Activated CD4-positive, alpha-beta T cell treated with anti-CD3 and anti-CD28 coated beads, Interleukin-2, amount 10 ng/mL, durations not matched to agents 24 days and 14 days (primary cell): ENCODE measurements at regions not wholly inside any gene's neighbourhood (a gene's known extent, or its start where the extent isn't known, plus 50 kb on each side); places are given as distances from the start of the nearest gene placed in this dataset.
A peak's percentile ranks its signal among the peaks of the same experiment; 100 is the strongest.

Experiments used
- DNase-seq: peaks from one replicate; pipeline ENCODE4 v3.0.0; 2022
- H3K27ac Mint-ChIP-seq: one replicate; pipeline ENCODE4 v1.8.0; 2022; ENCODE audit warnings: mild to moderate bottlenecking, mixed read lengths
- H3K27me3 Mint-ChIP-seq: one replicate; pipeline ENCODE4 v1.8.0; 2022; ENCODE audit warnings: mixed read lengths
- H3K36me3 Mint-ChIP-seq: one replicate; pipeline ENCODE4 v1.8.0; 2022; ENCODE audit warnings: low read depth, mild to moderate bottlenecking, mixed read lengths
- H3K4me1 Mint-ChIP-seq: one replicate; pipeline ENCODE4 v1.8.0; 2021; ENCODE audit warnings: mixed read lengths
- H3K4me3 Mint-ChIP-seq: one replicate; pipeline ENCODE4 v1.8.0; 2022; ENCODE audit warnings: mild to moderate bottlenecking, moderate library complexity, mixed read lengths
- H3K9me3 Mint-ChIP-seq: one replicate; pipeline ENCODE4 v1.8.0; 2021; ENCODE audit warnings: mixed read lengths
- intact Hi-C: fragments of 100-400 bp; cut with micrococcal nuclease; formaldehyde crosslinking; loops from one replicate; pipeline ENCODE4 v1.15.1; 2023

- Mint-ChIP-seq H3K4me3 (no peak overlapping the region), H3K9me3 (no peaks in the 10 kb centered on the region), H3K36me3 (no peaks in the 10 kb centered on the region), H3K27me3 (peaks cover 10% of the 10 kb centered on the region), H3K27ac (no peak overlapping the region), H3K4me1 (no peaks in the 10 kb centered on the region)
- intact Hi-C loops: no loop called here
- no peak for DNase-seq
These were observed 161.8 kb upstream of the CLINT1 start for GRCh38 chr5:158020555-158021418.

GRCh38 chr5:158017469-158017868 lies 158.5 kb upstream of the CLINT1 start:
- Mint-ChIP-seq H3K9me3 (no peaks in the 10 kb centered on the region), H3K4me1 (no peaks in the 10 kb centered on the region), H3K36me3 (no peaks in the 10 kb centered on the region), H3K27ac (no peak overlapping the region), H3K27me3 (peaks cover 9% of the 10 kb centered on the region), H3K4me3 (no peak overlapping the region)
- no peak for DNase-seq
- intact Hi-C loops: no loop called here

GRCh38 chr5:158014372-158014771 lies 155.4 kb upstream of the CLINT1 start:
- H3K27me3 Mint-ChIP-seq: peaks cover 15% of the 10 kb centered on the region

GRCh38 chr5:158013939-158014338 lies 155.0 kb upstream of the CLINT1 start:
- Mint-ChIP-seq H3K9me3 (no peaks in the 10 kb centered on the region), H3K27me3 (peaks cover 15% of the 10 kb centered on the region), H3K27ac (no peak overlapping the region), H3K36me3 (no peaks in the 10 kb centered on the region), H3K4me3 (no peak overlapping the region), H3K4me1 (no peaks in the 10 kb centered on the region)
- no peak for DNase-seq
- intact Hi-C loops: no loop called here

More at GRCh38 chr5:158014372-158014771, 155.4 kb upstream of the CLINT1 start:
- Mint-ChIP-seq H3K27ac (no peak overlapping the region), H3K9me3 (no peaks in the 10 kb centered on the region), H3K36me3 (no peaks in the 10 kb centered on the region), H3K4me1 (no peaks in the 10 kb centered on the region), H3K4me3 (no peak overlapping the region)
- DNase-seq: no peak
- intact Hi-C loops: no loop called here

GRCh38 chr5:158013303-158013702 lies 154.4 kb upstream of the CLINT1 start:
- H3K4me1 Mint-ChIP-seq: no peaks in the 10 kb centered on the region
- no peak overlapping the region for H3K27ac Mint-ChIP-seq
- DNase-seq: no peak
- no peaks in the 10 kb centered on the region for H3K9me3 Mint-ChIP-seq
- no peaks in the 10 kb centered on the region for H3K36me3 Mint-ChIP-seq
- no peak overlapping the region for H3K4me3 Mint-ChIP-seq
- peaks cover 15% of the 10 kb centered on the region for H3K27me3 Mint-ChIP-seq
- intact Hi-C loops: no loop called here

DNA sequence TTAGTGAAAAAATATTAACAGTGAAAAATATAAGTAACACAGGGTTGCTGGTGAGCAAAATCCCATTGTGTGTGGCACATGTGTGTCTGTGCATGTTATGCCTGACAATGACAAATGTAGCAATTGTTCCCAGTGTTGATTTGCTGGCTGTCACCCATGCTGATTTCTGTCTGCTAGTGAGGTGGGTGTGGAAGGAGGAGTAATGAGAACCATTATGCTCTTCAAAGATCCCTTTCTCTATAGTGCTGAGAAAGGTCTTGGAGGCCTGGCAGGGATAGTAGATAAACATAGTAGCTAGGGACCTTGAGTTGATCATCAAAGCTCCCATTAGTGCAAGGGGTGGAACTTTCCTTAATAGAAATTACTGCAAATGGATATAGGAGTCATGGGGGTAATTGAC lies 152.5 kb upstream of the CLINT1 start:
- Mint-ChIP-seq H3K27me3 (peaks cover 15% of the 10 kb centered on the region), H3K36me3 (no peaks in the 10 kb centered on the region), H3K4me1 (no peaks in the 10 kb centered on the region), H3K27ac (no peak overlapping the region), H3K4me3 (no peak overlapping the region), H3K9me3 (no peaks in the 10 kb centered on the region)
- no peak for DNase-seq
- intact Hi-C loops: no loop called here

DNA sequence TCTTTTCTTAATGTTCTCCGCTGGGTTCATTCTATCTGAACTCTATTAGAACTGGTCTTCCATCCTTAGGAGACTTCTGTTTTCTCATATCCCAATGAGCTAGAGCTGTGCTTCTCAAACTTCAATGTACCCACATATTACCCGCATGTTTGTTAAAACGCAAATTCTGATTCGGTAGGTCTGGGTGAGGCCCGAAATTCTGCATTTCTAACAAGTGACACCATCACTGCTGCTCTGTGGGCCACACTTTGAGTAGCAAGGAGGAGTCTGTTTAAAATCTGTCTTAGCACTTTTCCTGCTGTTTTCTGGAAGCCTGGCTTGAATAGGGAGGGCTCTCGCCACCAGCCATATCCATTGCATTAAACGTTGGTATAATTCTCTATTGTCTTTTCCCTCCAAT lies 151.9 kb upstream of the CLINT1 start:
- no peak overlapping the region for H3K27ac Mint-ChIP-seq
- no peak for DNase-seq
- no peak overlapping the region for H3K4me3 Mint-ChIP-seq
- H3K4me1 Mint-ChIP-seq: no peaks in the 10 kb centered on the region
- no peaks in the 10 kb centered on the region for H3K9me3 Mint-ChIP-seq
- intact Hi-C loops: no loop called here
- H3K27me3 Mint-ChIP-seq: peaks cover 15% of the 10 kb centered on the region
- no peaks in the 10 kb centered on the region for H3K36me3 Mint-ChIP-seq

GRCh38 chr5:158007336-158007735 lies 148.4 kb upstream of the CLINT1 start:
- Mint-ChIP-seq H3K36me3 (no peaks in the 10 kb centered on the region), H3K27ac (no peak overlapping the region), H3K4me1 (no peaks in the 10 kb centered on the region), H3K4me3 (no peak overlapping the region), H3K9me3 (no peaks in the 10 kb centered on the region), H3K27me3 (peaks cover 16% of the 10 kb centered on the region)
- intact Hi-C loops: no loop called here
- DNase-seq: no peak

DNA sequence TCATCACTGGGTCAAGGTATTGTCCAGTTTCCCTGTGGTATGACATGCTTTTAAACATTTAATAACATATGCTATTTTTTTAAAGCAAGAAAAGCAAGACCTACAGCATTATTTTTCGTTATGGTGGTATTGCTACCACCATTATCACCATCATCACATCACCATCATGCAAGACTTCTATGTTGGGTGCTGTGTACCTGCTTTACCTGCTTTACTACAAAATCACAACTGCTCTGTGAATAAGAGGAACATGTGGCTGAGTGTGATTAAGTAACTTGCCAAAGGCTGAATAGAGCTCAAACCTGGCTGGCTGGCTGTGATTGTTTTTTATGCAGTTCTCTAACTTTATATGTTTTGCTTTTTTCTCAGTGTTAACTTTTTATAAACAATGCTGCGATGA lies 140.8 kb upstream of the CLINT1 start:
- DNase-seq: no peak
- intact Hi-C loops: no loop called here
- Mint-ChIP-seq H3K36me3 (no peaks in the 10 kb centered on the region), H3K9me3 (no peaks in the 10 kb centered on the region), H3K4me1 (peaks cover 4% of the 10 kb centered on the region), H3K27me3 (peaks cover 29% of the 10 kb centered on the region), H3K4me3 (no peak overlapping the region), H3K27ac (no peak overlapping the region)

- Mint-ChIP-seq H3K4me3 (no peak overlapping the region), H3K27ac (no peak overlapping the region), H3K9me3 (no peaks in the 10 kb centered on the region), H3K4me1 (peaks cover 15% of the 10 kb centered on the region), H3K27me3 (peaks cover 36% of the 10 kb centered on the region), H3K36me3 (no peaks in the 10 kb centered on the region)
- no peak for DNase-seq
- intact Hi-C loops: no loop called here
These were observed 139.1 kb upstream of the CLINT1 start for GRCh38 chr5:157997991-157998504.

DNA sequence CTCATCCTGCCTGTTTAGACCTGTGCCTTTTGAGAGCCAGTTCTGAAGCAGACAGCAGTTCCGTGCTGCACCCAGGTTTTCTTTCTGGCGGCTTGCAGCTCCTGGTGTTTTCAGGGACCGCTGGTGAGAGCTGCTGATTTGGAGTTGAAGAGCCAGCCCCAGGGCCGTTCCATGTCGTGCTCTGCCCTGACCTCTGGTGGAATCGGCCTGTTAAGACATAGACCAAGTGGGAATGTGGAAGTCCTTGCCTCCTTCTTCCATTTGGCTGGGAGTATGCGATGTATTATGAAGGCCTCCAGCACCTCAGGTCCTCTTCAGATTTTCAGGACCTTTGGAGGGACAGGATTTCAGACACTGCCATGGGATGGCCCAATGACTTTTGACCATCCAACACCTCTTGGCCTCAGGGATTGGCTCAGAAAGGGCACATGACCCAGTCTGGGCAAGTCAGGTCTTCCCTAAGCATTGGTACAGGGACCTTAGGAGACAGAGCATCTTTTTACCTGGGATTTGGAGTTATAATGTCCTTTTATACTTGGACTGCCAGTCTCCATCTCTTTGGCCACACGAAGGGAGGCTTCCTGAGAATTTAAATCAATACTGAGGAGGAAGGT lies 136.1 kb upstream of the CLINT1 start:
- Mint-ChIP-seq H3K27ac (no peak overlapping the region), H3K27me3 (peaks cover 35% of the 10 kb centered on the region), H3K9me3 (no peaks in the 10 kb centered on the region), H3K4me3 (peak overlapping the region; percentile 56), H3K36me3 (no peaks in the 10 kb centered on the region), H3K4me1 (peaks cover 15% of the 10 kb centered on the region)
- intact Hi-C loops: loop anchor here (1.0 to 2.0 kb wide), 2 partner anchors 178 to 233 kb away; no protein-coding TSS in a partner anchor
- peak; percentile 85 for DNase-seq

- intact Hi-C loops: loop anchor here (2.0 kb wide), 1 partner anchor 177 kb away; no protein-coding TSS in a partner anchor
- Mint-ChIP-seq H3K27me3 (peaks cover 40% of the 10 kb centered on the region), H3K4me1 (peaks cover 15% of the 10 kb centered on the region), H3K27ac (peak overlapping the region; percentile 4), H3K4me3 (peak overlapping the region; percentile 56), H3K9me3 (no peaks in the 10 kb centered on the region), H3K36me3 (no peaks in the 10 kb centered on the region)
- DNase-seq: peak; percentile 83
These were observed 135.2 kb upstream of the CLINT1 start for GRCh38 chr5:157993986-157994691.

GRCh38 chr5:157993201-157993600 lies 134.3 kb upstream of the CLINT1 start:
- H3K4me1 Mint-ChIP-seq: peaks cover 15% of the 10 kb centered on the region
- H3K36me3 Mint-ChIP-seq: no peaks in the 10 kb centered on the region
- no peak overlapping the region for H3K4me3 Mint-ChIP-seq
- no peak for DNase-seq
- H3K27me3 Mint-ChIP-seq: peaks cover 42% of the 10 kb centered on the region
- no peaks in the 10 kb centered on the region for H3K9me3 Mint-ChIP-seq
- intact Hi-C loops: no loop called here
- H3K27ac Mint-ChIP-seq: no peak overlapping the region
